HFFc6 (cell line): ENCODE measurements at regions not wholly inside any gene's neighbourhood (a gene's known extent, or its start where the extent isn't known, plus 50 kb on each side); places are given as distances from the start of the nearest gene placed in this dataset.
"Not testable (repeated sequence)": the region's sequence is repeated elsewhere in the genome, so short reads cannot be mapped to it uniquely, and the experiment has no call there.

Experiments used
- DNase-seq: peaks from one replicate; pipeline ENCODE4 v3.0.0-alpha.2; 2018
- H3K27ac Mint-ChIP-seq: 2 replicates; pipeline ENCODE4 v1.8.0; 2020; ENCODE audit warnings: mild to moderate bottlenecking, mixed read lengths
- H3K27me3 Mint-ChIP-seq: 2 replicates; pipeline ENCODE4 v1.8.0; 2021; ENCODE audit warnings: mild to moderate bottlenecking, moderate library complexity, mixed read lengths; ENCODE audit not compliant: insufficient read depth
- H3K36me3 Mint-ChIP-seq: 2 replicates; pipeline ENCODE4 v1.8.0; 2021; ENCODE audit warnings: low read depth, mixed read lengths
- H3K4me1 Mint-ChIP-seq: 2 replicates; pipeline ENCODE4 v1.8.0; 2020; ENCODE audit warnings: low read depth, mixed read lengths
- H3K4me3 Mint-ChIP-seq: 2 replicates; pipeline ENCODE4 v1.8.0; 2020; ENCODE audit warnings: mild to moderate bottlenecking, moderate library complexity, mixed read lengths
- H3K9me3 Mint-ChIP-seq: 2 replicates; pipeline ENCODE4 v1.8.0; 2020; ENCODE audit warnings: mild to moderate bottlenecking, mixed read lengths
- CTCF ChIP-seq: fragments of 200-600 bp; sonication (generic); IDR thresholded peaks from 2 replicates; pipeline ENCODE4 v1.5.0; 2021; ENCODE audit warnings: antibody characterized with exemption, mild to moderate bottlenecking

- no peak for DNase-seq
- Mint-ChIP-seq H3K4me3 (no peak overlapping the region), H3K27ac (no peak overlapping the region), H3K9me3 (no peaks in the 10 kb centered on the region), H3K4me1 (no peaks in the 10 kb centered on the region), H3K36me3 (no peaks in the 10 kb centered on the region), H3K27me3 (peaks cover 21% of the 10 kb centered on the region)
- TF ChIP-seq CTCF = no peak
Measured at GRCh38 chr1:120954736-120955135, 65.2 kb downstream of the PPIAL4A start.

DNA sequence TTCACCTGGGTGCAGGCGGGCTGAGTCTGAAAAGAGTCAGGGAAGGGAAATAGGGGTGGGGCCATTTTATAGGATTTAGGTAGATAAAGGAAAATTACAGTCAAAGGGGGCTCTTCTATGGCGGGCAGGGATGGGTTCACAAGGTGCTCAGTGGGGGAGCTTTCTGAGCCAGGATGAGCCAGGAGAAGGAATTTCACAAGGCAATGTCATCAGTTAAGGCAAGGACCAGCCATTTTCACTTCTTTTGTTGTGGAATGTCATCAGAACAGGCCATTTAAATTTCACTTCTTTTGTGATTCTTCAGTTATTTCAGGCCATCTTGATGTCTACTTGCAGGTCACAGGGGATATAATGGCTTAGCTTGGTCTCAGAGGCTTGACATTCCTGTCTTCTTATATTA, 66.4 kb downstream of the PPIAL4A start:
- not testable (repeated sequence) for H3K36me3 Mint-ChIP-seq, H3K27ac Mint-ChIP-seq, H3K4me3 Mint-ChIP-seq, H3K4me1 Mint-ChIP-seq, H3K9me3 Mint-ChIP-seq, DNase-seq
- peaks cover 21% of the 10 kb centered on the region for H3K27me3 Mint-ChIP-seq

DNA sequence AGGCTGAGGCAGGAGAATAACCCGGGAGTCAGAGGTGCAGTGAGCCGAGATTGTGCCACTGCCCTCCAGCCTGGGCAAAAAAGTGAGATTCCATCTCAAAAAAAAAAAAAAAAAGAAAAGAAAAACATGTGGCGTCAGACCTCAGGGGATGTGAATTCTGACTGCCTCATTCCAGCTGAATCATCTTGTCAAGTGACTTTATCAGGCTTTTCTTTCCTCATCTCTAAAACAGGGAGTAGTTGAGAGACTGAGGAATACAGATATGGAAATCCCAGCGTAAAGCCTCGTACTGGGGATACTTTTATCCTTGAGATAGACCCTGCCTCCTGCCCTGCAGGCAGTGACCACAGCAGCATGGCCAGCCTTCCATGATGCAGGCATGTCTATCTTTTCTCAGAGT, 76.4 kb downstream of the PPIAL4A start:
- not testable (repeated sequence) for H3K4me3 Mint-ChIP-seq, H3K27me3 Mint-ChIP-seq, H3K4me1 Mint-ChIP-seq, DNase-seq, H3K9me3 Mint-ChIP-seq, H3K27ac Mint-ChIP-seq, H3K36me3 Mint-ChIP-seq

DNA sequence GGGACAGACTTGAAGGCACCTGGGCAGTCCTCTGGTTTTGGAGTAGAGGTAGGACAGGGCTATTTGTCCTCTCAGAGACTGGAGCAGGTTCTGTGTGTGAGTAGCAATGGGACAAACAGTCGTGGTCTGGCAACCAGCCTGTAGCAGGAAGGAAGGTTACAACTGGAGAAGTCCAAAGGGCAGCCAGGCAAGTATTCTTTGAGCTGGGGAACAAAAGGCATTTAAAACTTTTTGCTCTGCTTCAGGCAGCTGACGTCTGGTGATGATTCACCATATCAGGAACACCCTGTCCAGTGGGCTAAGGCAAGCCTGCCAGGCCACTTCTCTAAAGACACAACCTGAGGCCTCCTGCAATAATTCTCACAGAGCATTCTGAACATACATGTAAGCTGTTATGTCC, 83.3 kb downstream of the PPIAL4A start:
- not testable (repeated sequence) for H3K27ac Mint-ChIP-seq, H3K4me3 Mint-ChIP-seq, H3K36me3 Mint-ChIP-seq, H3K9me3 Mint-ChIP-seq, H3K27me3 Mint-ChIP-seq, H3K4me1 Mint-ChIP-seq
- DNase-seq = peak; percentile 5

GRCh38 chr1:120973836-120974235, 84.3 kb downstream of the PPIAL4A start:
- not testable (repeated sequence) for H3K4me3 Mint-ChIP-seq, H3K9me3 Mint-ChIP-seq, H3K36me3 Mint-ChIP-seq, H3K27me3 Mint-ChIP-seq, H3K27ac Mint-ChIP-seq, DNase-seq, H3K4me1 Mint-ChIP-seq

GRCh38 chr1:120977279-120977678, 87.7 kb downstream of the PPIAL4A start:
- not testable (repeated sequence) for H3K9me3 Mint-ChIP-seq, H3K4me3 Mint-ChIP-seq, H3K4me1 Mint-ChIP-seq, H3K27me3 Mint-ChIP-seq, H3K27ac Mint-ChIP-seq, H3K36me3 Mint-ChIP-seq, DNase-seq

- H3K9me3 Mint-ChIP-seq, H3K27ac Mint-ChIP-seq, H3K4me3 Mint-ChIP-seq, DNase-seq, H3K4me1 Mint-ChIP-seq, H3K36me3 Mint-ChIP-seq: not testable (repeated sequence)
- H3K27me3 Mint-ChIP-seq = peaks cover 11% of the 10 kb centered on the region
Measured at GRCh38 chr1:120981489-120982094, 92.0 kb downstream of the PPIAL4A start.

DNA sequence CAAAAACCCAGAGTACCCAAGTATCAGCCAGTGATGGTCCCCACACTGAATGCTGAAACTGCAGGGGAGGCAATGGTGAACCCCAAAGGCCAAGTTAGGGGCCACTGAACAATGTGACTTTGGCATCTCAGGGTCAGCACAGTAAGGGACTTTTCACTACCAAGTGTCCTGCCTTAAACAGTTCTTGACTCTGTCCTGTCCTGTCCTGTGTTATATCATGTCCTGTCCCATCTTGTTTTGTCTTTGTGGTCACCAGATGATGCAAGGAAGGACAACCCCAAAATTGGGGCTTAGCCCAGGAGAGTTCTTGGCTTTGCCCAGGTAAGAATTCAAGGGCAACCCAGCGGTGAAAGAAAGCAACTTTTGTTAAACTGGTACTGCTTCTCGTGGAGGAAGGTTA, 105.0 kb downstream of the PPIAL4A start:
- not testable (repeated sequence) for DNase-seq, H3K27ac Mint-ChIP-seq, H3K9me3 Mint-ChIP-seq, H3K4me1 Mint-ChIP-seq, H3K27me3 Mint-ChIP-seq, H3K4me3 Mint-ChIP-seq, H3K36me3 Mint-ChIP-seq

GRCh38 chr1:120995025-120995424, 105.5 kb downstream of the PPIAL4A start:
- not testable (repeated sequence) for H3K36me3 Mint-ChIP-seq, H3K27me3 Mint-ChIP-seq, DNase-seq, H3K4me1 Mint-ChIP-seq, H3K4me3 Mint-ChIP-seq, H3K9me3 Mint-ChIP-seq, H3K27ac Mint-ChIP-seq

DNA sequence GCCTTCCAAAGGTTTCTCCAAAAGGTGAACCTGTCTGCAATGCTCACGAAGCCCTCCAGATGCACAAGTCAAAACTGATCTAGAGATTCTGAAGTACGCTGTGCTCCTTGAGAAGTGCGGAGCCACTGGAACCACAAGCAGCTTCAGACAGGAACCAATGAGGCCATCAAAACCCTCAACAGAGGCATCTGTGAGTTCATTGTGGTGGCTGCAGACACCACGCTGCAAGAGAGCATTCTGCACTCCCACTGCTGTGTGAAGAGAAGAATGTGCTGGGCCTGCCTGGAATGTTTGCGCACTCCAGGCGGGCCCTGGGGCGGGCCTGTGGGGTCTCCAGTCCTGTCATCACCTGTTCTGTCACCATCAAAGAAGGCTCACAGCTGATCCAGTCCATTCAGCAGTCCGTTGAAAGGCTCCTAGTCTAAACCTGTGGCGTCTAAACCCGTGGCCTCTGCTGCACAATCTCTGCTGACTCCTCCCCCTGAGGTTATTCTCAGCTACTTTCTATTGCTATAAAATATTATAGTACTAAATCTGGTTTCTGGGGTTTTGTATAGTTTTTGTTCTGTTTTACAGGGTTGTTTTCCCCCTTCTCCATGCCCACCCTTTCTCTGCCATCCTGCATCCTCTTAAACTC, 111.6 kb downstream of the PPIAL4A start:
- not testable (repeated sequence) for DNase-seq

GRCh38 chr1:121003230-121003629, 113.7 kb downstream of the PPIAL4A start:
- H3K27ac Mint-ChIP-seq, H3K36me3 Mint-ChIP-seq, H3K4me1 Mint-ChIP-seq, H3K4me3 Mint-ChIP-seq, H3K9me3 Mint-ChIP-seq, DNase-seq: not testable (repeated sequence)
- peaks cover 12% of the 10 kb centered on the region for H3K27me3 Mint-ChIP-seq

More for the DNA sequence above, 111.6 kb downstream of the PPIAL4A start:
- not testable (repeated sequence) for H3K9me3 Mint-ChIP-seq, H3K4me3 Mint-ChIP-seq, H3K27ac Mint-ChIP-seq, H3K27me3 Mint-ChIP-seq, H3K36me3 Mint-ChIP-seq, H3K4me1 Mint-ChIP-seq

GRCh38 chr1:121006826-121007225, 117.3 kb downstream of the PPIAL4A start:
- H3K4me3 Mint-ChIP-seq, H3K4me1 Mint-ChIP-seq, H3K9me3 Mint-ChIP-seq, H3K36me3 Mint-ChIP-seq, H3K27ac Mint-ChIP-seq, DNase-seq: not testable (repeated sequence)
- H3K27me3 Mint-ChIP-seq = peaks cover 12% of the 10 kb centered on the region

DNA sequence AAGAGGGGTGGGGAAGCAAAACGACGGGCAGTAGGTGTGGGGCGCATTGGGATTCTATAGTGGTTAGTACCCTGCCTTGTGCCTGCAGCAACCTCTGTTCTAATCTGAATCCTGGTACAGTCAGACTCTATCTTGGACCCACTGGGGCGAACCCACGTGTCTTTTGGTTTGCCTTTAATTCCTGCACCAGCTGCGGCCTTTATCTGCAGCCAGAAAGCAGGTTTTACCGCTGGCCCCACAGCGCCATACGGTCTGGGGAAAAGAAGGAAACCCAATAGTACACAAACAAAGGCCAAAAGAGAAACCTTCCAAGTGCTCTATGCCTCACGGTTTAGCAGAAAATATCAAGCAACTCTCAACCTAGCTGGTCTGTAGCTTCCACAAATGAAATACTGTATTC, 118.2 kb downstream of the PPIAL4A start:
- H3K4me3 Mint-ChIP-seq, DNase-seq, H3K4me1 Mint-ChIP-seq, H3K27ac Mint-ChIP-seq, H3K9me3 Mint-ChIP-seq, H3K36me3 Mint-ChIP-seq: not testable (repeated sequence)
- peaks cover 12% of the 10 kb centered on the region for H3K27me3 Mint-ChIP-seq
